ENCODE measurements at regions not wholly inside any gene's neighbourhood (a gene's known extent, or its start where the extent isn't known, plus 50 kb on each side); places are given as distances from the start of the nearest gene placed in this dataset.
"Not testable (repeated sequence)": the region's sequence is repeated elsewhere in the genome, so short reads cannot be mapped to it uniquely, and the experiment has no call there.

GRCh38 chr2:100691846-100692245, 128.1 kb upstream of the NPAS2 start:
- intact Hi-C loops (cut with DNase I), result no loop called here
- DNase-seq, result peak in 1 of 42 donors; percentile 13

- intact Hi-C loops (cut with DNase I), result no loop called here
- DNase-seq, result peak in 1 of 42 donors; percentile 3
These were observed 127.6 kb upstream of the NPAS2 start for GRCh38 chr2:100692381-100692780.

DNA sequence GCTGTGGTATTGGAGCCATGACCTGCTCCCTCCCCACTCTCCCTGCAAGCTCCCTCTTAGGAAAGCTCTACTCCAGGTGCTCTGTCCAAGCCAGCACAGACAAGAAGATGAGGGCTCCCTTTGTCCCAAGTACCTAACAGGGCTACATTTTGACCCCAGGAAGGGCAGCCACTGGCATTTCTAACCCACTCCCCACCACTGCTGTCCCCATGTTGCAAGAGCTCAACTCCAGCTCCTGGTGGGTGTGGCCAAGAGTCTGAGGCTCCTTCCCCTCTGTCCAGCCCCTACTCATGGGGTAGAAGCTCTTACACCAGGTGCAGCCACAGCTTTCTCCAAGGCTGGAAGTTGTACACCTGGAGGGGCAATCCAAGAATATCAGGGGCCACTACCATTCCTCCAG, 127.0 kb upstream of the NPAS2 start:
- peak in 2 of 42 donors; percentile 7 for DNase-seq
- intact Hi-C loops (cut with DNase I), result no loop called here

DNA sequence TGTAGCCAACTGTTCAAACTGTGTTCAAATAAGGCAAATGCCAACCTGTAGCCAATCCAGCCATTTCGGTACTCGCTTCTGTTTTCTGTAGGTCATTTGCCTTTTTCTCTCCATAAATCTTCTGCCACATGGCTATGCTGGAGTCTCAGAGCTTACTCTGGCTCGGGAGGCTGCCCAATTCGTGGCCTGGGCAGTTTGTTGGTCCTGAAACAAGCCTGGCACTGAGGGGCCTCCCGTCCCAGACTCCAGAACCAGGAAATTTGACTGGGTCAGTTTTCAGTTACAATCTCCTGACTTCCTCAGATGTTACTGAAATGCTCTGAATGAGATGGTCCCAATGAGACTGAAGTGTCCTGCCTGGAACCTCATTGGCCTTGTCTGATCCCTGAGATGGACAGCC, 120.8 kb upstream of the NPAS2 start:
- intact Hi-C loops (cut with DNase I), result no loop called here
- DNase-seq, result peak in 1 of 42 donors; percentile 22

DNA sequence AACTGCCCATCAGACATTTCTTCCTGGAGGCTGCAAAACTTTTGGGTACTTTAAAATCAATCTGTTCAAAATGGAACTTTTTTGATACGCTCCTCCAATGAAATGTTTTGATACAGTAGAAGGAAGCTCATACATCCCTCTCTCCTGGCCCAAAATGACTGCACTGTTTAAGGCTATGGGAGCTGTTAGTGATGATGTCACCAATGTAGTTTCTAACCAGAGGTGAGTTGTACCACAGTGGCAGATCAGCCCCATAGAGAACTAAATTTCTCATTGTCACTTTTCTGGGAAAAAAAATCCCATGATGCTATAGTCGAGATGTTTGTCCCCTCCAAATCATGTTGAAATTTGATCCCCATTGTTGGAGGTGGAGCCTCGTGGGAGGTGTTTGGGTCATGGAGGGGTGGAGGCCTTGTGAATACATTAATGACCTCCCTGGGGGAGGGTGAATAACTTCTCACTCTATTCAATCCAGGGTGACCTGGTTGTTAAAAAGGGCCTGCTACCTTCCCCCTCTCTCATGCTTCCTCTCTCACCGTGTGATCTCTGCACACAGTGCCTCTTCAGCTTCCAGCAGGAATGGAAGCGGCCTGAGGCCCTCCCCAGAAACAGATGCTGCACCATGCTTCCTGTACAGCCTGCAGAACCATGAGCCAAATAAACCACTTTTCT, 117.4 kb upstream of the NPAS2 start:
- peak in 1 of 42 donors; percentile 24 for DNase-seq
- intact Hi-C loops (cut with DNase I), result no loop called here

- no peak for DNase-seq
- intact Hi-C loops (cut with DNase I), result no loop called here
These were observed 116.7 kb upstream of the NPAS2 start for GRCh38 chr2:100703213-100703612.

- DNase-seq, result no peak
- intact Hi-C loops (cut with DNase I), result no loop called here
These were observed 116.2 kb upstream of the NPAS2 start for GRCh38 chr2:100703739-100704138.

DNA sequence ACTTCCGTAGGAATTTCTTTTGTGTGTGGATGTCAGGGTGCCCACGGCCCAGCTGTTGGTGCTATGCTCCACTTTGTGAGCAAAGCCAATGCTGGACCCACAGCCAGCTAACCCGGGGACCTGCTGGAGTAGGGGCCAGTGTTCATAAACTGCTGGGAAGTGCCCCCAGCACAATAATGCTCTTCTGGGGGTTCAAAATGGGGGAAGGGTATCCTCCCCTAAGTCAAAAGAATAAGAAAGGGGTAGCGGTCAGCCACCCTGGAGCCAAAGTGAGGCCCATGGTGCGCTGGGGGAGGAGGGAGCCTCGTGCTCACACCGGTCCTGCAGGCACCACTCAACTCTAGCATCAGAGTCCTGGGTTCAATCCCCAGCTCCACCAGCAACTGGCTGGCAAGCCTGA, 115.8 kb upstream of the NPAS2 start:
- no peak for DNase-seq
- intact Hi-C loops (cut with DNase I), result no loop called here

DNA sequence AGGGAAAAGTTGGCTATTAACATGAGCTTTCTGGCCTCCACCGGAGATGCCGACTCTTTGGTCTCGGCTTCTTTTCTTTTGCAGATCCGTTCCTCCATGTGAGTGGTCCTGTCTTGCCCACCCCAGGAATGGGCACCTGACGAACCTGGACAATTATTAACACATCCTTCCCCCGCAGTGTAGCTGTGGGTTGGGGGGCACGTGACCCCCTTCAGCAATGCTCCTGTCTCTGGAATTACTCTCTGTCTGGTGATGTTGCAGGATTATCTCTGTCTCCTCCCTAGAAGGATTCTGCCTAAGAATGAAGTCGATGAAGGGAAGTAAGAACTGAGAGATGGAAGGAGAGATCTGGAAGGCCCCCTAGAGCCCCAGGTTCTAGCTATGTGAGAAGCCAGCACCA, 115.2 kb upstream of the NPAS2 start:
- no peak for DNase-seq
- intact Hi-C loops (cut with DNase I), result no loop called here

- DNase-seq, result peak; percentile 17 to 87 (median 57)
- intact Hi-C loops (cut with DNase I), result no loop called here
These were observed 112.7 kb upstream of the NPAS2 start for GRCh38 chr2:100707016-100707947.

DNA sequence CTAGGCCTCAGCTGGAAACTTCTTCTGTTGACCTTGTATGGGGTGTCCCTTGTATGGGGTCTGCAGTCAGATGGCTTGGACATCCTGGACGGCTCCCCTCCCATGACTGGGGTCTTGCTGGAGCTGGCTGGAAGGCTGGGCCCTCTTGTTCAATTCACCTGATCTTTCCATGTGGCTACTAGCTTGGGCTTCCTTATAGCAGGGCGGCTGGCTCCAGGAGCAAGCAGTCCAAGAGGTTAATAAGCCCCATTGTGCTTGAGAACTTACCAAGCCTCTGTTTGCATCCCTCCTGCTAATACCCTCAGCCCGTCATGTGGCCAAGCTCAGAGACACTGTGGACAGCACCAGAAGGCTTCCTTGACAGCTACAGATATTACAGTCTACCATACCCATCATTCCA, 111.6 kb upstream of the NPAS2 start:
- intact Hi-C loops (cut with DNase I), result no loop called here
- no peak for DNase-seq

GRCh38 chr2:100713106-100713505, 106.8 kb upstream of the NPAS2 start:
- intact Hi-C loops (cut with DNase I), result no loop called here

GRCh38 chr2:100714396-100715010, 105.4 kb upstream of the NPAS2 start:
- DNase-seq; intact Hi-C loops (cut with DNase I): not testable (repeated sequence)

More at GRCh38 chr2:100713106-100713505, 106.8 kb upstream of the NPAS2 start:
- DNase-seq, result no peak

DNA sequence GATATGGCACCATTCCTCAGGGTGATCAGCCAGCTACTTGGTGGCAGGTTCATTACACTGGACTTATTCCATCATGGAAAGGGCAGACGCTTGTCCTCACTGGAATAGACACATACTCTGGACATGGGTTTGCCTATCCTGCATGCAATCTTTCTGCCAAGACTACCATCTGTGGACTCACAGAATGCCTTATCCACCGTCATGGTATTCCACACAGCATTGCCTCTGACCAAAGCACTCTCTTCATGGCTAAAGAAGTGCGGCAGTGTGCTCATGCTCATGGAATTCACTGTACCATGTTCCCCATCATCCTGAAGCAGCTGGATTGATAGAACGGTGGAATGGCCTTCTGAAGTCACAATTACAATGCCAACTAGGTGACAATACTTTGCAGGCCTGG, 104.1 kb upstream of the NPAS2 start:
- intact Hi-C loops (cut with DNase I); DNase-seq: not testable (repeated sequence)

GRCh38 chr2:100716581-100716980, 103.4 kb upstream of the NPAS2 start:
- DNase-seq, result no peak
- intact Hi-C loops (cut with DNase I), result no loop called here

DNA sequence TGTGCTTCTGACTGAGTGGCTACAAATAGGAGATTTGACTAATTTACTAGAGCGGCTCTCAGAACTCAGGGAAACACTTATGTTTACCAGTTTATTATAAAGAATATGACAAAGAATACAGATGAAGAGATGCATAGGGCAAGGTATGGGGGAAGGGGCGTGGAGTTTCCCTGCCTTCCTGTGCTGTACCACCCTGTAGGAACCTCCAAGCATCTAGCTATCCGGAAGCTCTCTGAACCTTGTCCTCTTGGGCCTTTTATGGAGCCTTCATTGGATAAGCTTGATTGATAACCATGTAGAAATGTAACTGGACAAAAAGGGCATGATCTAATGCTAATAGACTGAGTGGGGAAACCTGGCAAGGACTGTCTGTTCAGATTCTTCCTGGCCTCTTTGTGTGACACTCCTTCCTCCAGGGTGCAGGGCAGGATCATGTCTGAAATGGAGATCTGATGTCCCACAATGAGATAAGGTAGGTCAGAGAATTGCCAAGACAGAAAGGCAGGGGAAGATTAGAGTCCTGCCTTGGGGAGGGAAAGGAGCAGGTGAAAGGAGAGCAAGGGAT, 101.8 kb upstream of the NPAS2 start:
- DNase-seq, result no peak
- intact Hi-C loops (cut with DNase I), result no loop called here

DNA sequence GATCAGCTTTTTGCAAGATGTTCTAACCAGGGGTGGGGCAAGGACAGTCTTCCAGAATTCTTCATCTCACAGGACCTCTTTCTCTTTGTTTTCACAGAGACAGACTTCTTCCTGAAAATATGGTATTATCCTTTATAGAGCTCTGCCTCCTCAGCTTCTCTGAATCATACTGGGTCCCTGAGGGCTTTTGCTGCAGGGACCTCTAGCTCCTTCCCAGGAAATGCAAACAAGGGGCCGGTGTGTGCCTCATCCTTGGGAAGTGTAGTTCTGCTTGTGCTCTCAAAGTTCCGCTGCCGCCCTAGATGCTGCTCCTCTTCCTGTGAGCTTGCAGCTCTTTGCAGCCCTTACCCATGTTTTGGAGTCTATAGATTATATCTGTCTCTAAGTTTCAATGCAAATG, 99.5 kb upstream of the NPAS2 start:
- DNase-seq, result no peak
- intact Hi-C loops (cut with DNase I), result no loop called here

GRCh38 chr2:100721693-100722092, 98.2 kb upstream of the NPAS2 start:
- no peak for DNase-seq
- intact Hi-C loops (cut with DNase I), result no loop called here

DNA sequence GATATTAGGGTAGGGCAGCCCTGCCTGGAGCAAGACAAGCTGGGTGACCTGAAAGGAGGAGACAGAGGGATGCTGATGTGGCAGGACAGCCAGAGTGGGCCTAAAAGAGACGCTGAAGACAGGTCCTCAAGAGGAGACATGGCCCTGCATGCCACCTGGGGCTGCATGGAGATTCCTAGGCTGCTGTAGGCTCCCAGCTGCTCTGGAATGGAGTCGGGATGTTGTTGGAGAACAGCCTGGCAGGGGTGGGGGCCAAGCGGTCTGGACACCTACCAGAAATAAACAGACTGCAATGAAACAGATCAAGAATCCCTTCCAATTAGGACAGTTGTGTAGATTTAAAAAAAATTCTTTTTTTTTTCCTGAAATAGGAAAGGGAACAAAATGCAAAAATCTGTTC, 97.8 kb upstream of the NPAS2 start:
- intact Hi-C loops (cut with DNase I), result no loop called here
- DNase-seq, result no peak

DNA sequence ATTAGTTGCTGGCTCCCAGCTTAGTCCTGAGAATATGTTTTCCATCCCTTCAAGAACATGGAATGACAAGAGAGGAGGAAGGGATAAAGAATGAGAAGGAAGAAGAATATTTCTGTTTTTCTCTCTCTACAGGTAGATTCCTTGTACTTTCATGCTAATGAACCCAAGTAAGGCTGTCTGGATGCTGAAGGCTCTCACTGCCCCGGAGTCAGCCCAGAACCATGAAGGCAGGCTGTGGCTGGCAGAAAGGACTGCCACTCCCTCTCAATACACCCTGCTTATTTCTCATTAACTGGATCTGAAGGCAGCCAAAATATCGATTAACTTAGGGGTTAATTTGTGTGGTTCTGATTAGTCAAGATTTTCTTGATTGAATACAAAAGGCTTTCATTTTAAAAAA, 93.1 kb upstream of the NPAS2 start:
- intact Hi-C loops (cut with DNase I), result no loop called here
- DNase-seq, result no peak
